HepG2 (cell line): ENCODE measurements at regions not wholly inside any gene's neighbourhood (a gene's known extent, or its start where the extent isn't known, plus 50 kb on each side); places are given as distances from the start of the nearest gene placed in this dataset.

Experiments used
- ATAC-seq: fragments of 200-7000 bp; cut with Tn5 transposase; 3 replicates; pipeline ENCODE4 v1.9.1; 2020; ENCODE audit warnings: mild to moderate bottlenecking, moderate library complexity
- BruUV-seq: library from RNA; stranded (reverse); fragments of 400-500 nt; replicated peaks from 2 replicates; lab custom pipeline; 2021; lab: Mats Ljungman, UMichigan
- CTCF ChIA-PET: fragments of 300-600 bp; formaldehyde crosslinking; extraction: SDS; loops from one replicate; lab custom pipeline; 2021; ENCODE audit warnings: low total read pairs, inconsistent platforms, low intra/inter-chr PET ratio; lab: Yijun Ruan, JAX
- POLR2A ChIA-PET: fragments of 350-600 bp; sonication (Branson Sonifier 250); formaldehyde crosslinking; loops from one replicate; lab custom pipeline; 2020; ENCODE audit warnings: antibody characterized with exemption, inconsistent platforms; lab: Yijun Ruan, JAX
- DNase-seq: peaks from one replicate; pipeline ENCODE4 v3.0.0-alpha.2; 2015; ENCODE audit warnings: low spot score
- FAIRE-seq: peaks from 3 replicates; lab custom pipeline; 2011; peaks lifted over from hg19 to GRCh38; lab: Jason Lieb, UNC
- H2AFZ ChIP-seq: one replicate; pipeline ENCODE4 v1.6.1; 2011; ENCODE audit warnings: low read length, inconsistent platforms
- H3K27ac ChIP-seq: fragments of 300-600 bp; 3 replicates; pipeline ENCODE4 v1.8.0; 2011; ENCODE audit warnings: mixed run types, mild to moderate bottlenecking, mixed read lengths, low read length, inconsistent platforms; ENCODE audit not compliant: insufficient read depth; ENCODE audit errors: extremely low read length
- H3K27me3 ChIP-seq, 2 experiments: fragments of 200-600 bp in 1 of 2; 2 replicates in 1 of 2; 3 replicates in 1 of 2; pipeline versions ENCODE4 v1.6.0 to v1.8.0; 2011; ENCODE audit warnings: low read length in 2 of 2, mild to moderate bottlenecking in 2 of 2, moderate library complexity in 2 of 2, inconsistent platforms in 1 of 2; ENCODE audit not compliant: insufficient read depth in 2 of 2, control insufficient read depth in 1 of 2
- H3K36me3 ChIP-seq, 2 experiments: fragments of 200-600 bp in 1 of 2; replicated peaks in 1 of 2; 2 replicates in 1 of 2; 3 replicates in 1 of 2; pipeline versions ENCODE4 v1.5.1 to v1.8.0; 2011; ENCODE audit warnings: low read length in 2 of 2, inconsistent platforms in 1 of 2; ENCODE audit not compliant: insufficient read depth in 2 of 2, control insufficient read depth in 1 of 2
- H3K4me1 ChIP-seq: 2 replicates; pipeline ENCODE4 v1.5.1; 2012; ENCODE audit warnings: low read length, inconsistent platforms; ENCODE audit not compliant: insufficient read depth
- H3K4me2 ChIP-seq: 2 replicates; pipeline ENCODE4 v1.6.0; 2011; ENCODE audit warnings: low read depth, low read length, inconsistent platforms
- H3K4me3 ChIP-seq, 3 experiments: fragments of 200-600 bp in 1 of 3; sonication (generic), shearing (Covaris generic) in 1 of 3; replicated peaks in 1 of 3; 2 replicates each; pipeline ENCODE4 v1.5.1; 2011 to 2016; ENCODE audit warnings: low read length in 3 of 3, inconsistent platforms in 2 of 3, low read depth in 2 of 3, mild to moderate bottlenecking in 2 of 3, control low read depth in 1 of 3, mixed read lengths in 1 of 3; ENCODE audit not compliant: insufficient read depth in 1 of 3
- H3K79me2 ChIP-seq: one replicate; pipeline ENCODE4 v1.6.1; 2011; ENCODE audit warnings: low read length, inconsistent platforms; ENCODE audit not compliant: insufficient read depth
- H3K9ac ChIP-seq: 2 replicates; pipeline ENCODE4 v1.6.0; 2011; ENCODE audit warnings: mild to moderate bottlenecking, low read depth, low read length, inconsistent platforms; ENCODE audit not compliant: insufficient read depth
- H3K9me3 ChIP-seq: 2 replicates; pipeline ENCODE4 v1.5.1; 2012; ENCODE audit warnings: mild to moderate bottlenecking, low read length
- H4K20me1 ChIP-seq: 2 replicates; pipeline ENCODE4 v1.6.0; 2011; ENCODE audit warnings: inconsistent platforms, mild to moderate bottlenecking, low read length, moderate library complexity; ENCODE audit not compliant: insufficient read depth
- BCL6 ChIP-seq: IDR thresholded peaks from 2 replicates; pipeline ENCODE4 v1.6.1; 2016; ENCODE audit warnings: missing genetic modification reagents, missing compliant biosample characterization
- FOSL1 ChIP-seq: sonication (generic); formaldehyde crosslinking; IDR thresholded peaks from 2 replicates; pipeline ENCODE4 v1.9.0; 2021; ENCODE audit warnings: missing genetic modification reagents, borderline replicate concordance
- ISL2 ChIP-seq: sonication (generic); formaldehyde crosslinking; IDR thresholded peaks from 2 replicates; pipeline ENCODE4 v1.5.0; 2020; ENCODE audit warnings: missing genetic modification reagents
- ISX ChIP-seq: sonication (generic); formaldehyde crosslinking; conservative IDR thresholded peaks from 2 replicates; pipeline ENCODE4 v1.5.0; 2020; ENCODE audit warnings: missing genetic modification reagents
- KAT8 ChIP-seq: IDR thresholded peaks from 2 replicates; pipeline ENCODE4 v1.6.1; 2016; ENCODE audit warnings: missing genetic modification reagents, missing compliant biosample characterization
- KDM1A ChIP-seq: IDR thresholded peaks from 2 replicates; pipeline ENCODE4 v1.6.1; 2016; ENCODE audit warnings: missing compliant biosample characterization
- RFX5 ChIP-seq: IDR thresholded peaks from 2 replicates; pipeline ENCODE4 v1.6.1; 2011; ENCODE audit warnings: low read depth, low read length, improper control_type of control experiment
- SMARCC2 ChIP-seq: fragments of 450-650 bp; IDR thresholded peaks from 2 replicates; pipeline ENCODE4 v1.6.1; 2017; ENCODE audit warnings: antibody characterized with exemption, mild to moderate bottlenecking
- ZNF430 ChIP-seq: sonication (generic); formaldehyde crosslinking; IDR thresholded peaks from 2 replicates; pipeline ENCODE4 v1.9.0; 2021; ENCODE audit warnings: mild to moderate bottlenecking, missing genetic modification reagents
- ZNF616 ChIP-seq: sonication (generic); formaldehyde crosslinking; IDR thresholded peaks from 2 replicates; pipeline ENCODE4 v1.5.0; 2020; ENCODE audit warnings: low read depth, mild to moderate bottlenecking, missing genetic modification reagents
- ZNF83 ChIP-seq: sonication (generic); formaldehyde crosslinking; IDR thresholded peaks from 2 replicates; pipeline ENCODE4 v1.4.0; 2020; ENCODE audit warnings: missing genetic modification reagents, mild to moderate bottlenecking, borderline replicate concordance
- WGBS: methylation state at CpG from one replicate; pipeline ENCODE4 v1.1.6; 2017; ENCODE audit warnings: low lambda C conversion rate; 5-methylcytosine and 5-hydroxymethylcytosine counted together
- in situ Hi-C: cut with HindIII; loops from 2 replicates; pipeline ENCODE4 v1.10.0; 2017; ENCODE audit warnings: low pct_unique_long_range_greater_than_20kb; ENCODE audit not compliant: extremely low pct_ligation_motif_present
- intact Hi-C: fragments of 100-400 bp; cut with micrococcal nuclease; formaldehyde crosslinking; loops from one replicate; pipeline ENCODE4 v1.10.0; 2022; ENCODE audit not compliant: unreplicated experiment
- TF ChIP-seq, protein P1 (sequence below), 2 experiments: fragments of 450-650 bp in 1 of 2; sonication (generic) in 1 of 2; formaldehyde crosslinking in 1 of 2; IDR thresholded peaks; 2 replicates each; pipeline versions ENCODE4 v1.6.1 to v1.8.0; 2016 to 2022; ENCODE audit warnings: antibody characterized with exemption in 1 of 2, mild to moderate bottlenecking in 1 of 2, missing genetic modification reagents in 1 of 2

DNA sequence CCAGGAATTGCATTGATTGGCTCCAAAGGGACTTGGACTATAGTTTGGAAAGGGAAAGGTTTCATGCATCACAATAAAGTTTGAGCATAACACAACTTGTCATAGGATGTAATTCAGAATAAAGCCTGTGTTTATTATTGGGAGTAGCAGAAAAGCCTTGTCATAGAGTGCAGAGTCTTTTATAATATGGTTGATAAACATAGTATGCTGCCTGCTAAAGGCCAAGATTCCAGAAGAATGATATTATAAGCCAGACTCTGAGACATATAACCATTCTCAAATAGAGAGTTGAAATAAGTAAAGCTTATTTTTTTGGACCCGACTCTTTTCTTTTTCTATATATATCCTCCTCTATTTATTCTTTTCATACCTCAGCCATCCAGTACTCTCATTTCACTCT is 207.3 kb downstream of the LRIG3 start:
- Histone ChIP-seq H4K20me1 (no peaks in the 10 kb centered on the region), H3K4me2 (no peak overlapping the region), H3K27ac (no peak overlapping the region), H3K4me1 (no peaks in the 10 kb centered on the region), H3K79me2 (no peaks in the 10 kb centered on the region), H3K4me3 (no peak overlapping the region), H3K27me3 (no peaks in the 10 kb centered on the region), H3K9ac (no peak overlapping the region), H3K36me3 (no peaks in the 10 kb centered on the region), H2AFZ (no peak overlapping the region), H3K9me3 (no peaks in the 10 kb centered on the region)
- ATAC-seq (no peak), FAIRE-seq (no peak), DNase-seq (no peak)
- ChIA-PET CTCF (no interaction called here), POLR2A (no interaction called here)
- 2% methylated on average over 1 of the region's 1 CpG for WGBS
- intact Hi-C loops = no loop called here
- TF ChIP-seq ISX (CRISPR knock-in tag) = no peak
- no peak for TF ChIP-seq ZNF616 (CRISPR knock-in tag)
- no peak for TF ChIP-seq ZNF83 (CRISPR knock-in tag)
- TF ChIP-seq ISL2 (CRISPR knock-in tag) = no peak
- TF ChIP-seq BCL6 = no peak
- no peak for TF ChIP-seq RFX5
- no peak for TF ChIP-seq SMARCC2
- TF ChIP-seq KAT8 (CRISPR knock-in tag) = no peak
- no peak for TF ChIP-seq FOSL1
- TF ChIP-seq KDM1A (CRISPR knock-in tag) = no peak
- in situ Hi-C loops = no loop called here
- BruUV-seq = no TSS peak

- FAIRE-seq (no peak), ATAC-seq (no peak), DNase-seq (no peak)
- no peak overlapping the region for H2AFZ ChIP-seq
- intact Hi-C loops = no loop called here
- no peaks in the 10 kb centered on the region for H3K36me3 ChIP-seq
- H3K27me3 ChIP-seq = no peaks in the 10 kb centered on the region
- H4K20me1 ChIP-seq = no peaks in the 10 kb centered on the region
- H3K27ac ChIP-seq = no peak overlapping the region
- POLR2A ChIA-PET = no interaction called here
- CTCF ChIA-PET = no interaction called here
- 93% methylated on average over 1 of the region's 1 CpG for WGBS
- BruUV-seq = no TSS peak
- H3K4me1 ChIP-seq = no peaks in the 10 kb centered on the region
- H3K4me3 ChIP-seq = no peak overlapping the region
- in situ Hi-C loops = no loop called here
- no peak overlapping the region for H3K4me2 ChIP-seq
- H3K9me3 ChIP-seq = no peaks in the 10 kb centered on the region
- no peak for TF ChIP-seq ZNF430 (CRISPR knock-in tag)
- TF ChIP-seq, protein P1, sequence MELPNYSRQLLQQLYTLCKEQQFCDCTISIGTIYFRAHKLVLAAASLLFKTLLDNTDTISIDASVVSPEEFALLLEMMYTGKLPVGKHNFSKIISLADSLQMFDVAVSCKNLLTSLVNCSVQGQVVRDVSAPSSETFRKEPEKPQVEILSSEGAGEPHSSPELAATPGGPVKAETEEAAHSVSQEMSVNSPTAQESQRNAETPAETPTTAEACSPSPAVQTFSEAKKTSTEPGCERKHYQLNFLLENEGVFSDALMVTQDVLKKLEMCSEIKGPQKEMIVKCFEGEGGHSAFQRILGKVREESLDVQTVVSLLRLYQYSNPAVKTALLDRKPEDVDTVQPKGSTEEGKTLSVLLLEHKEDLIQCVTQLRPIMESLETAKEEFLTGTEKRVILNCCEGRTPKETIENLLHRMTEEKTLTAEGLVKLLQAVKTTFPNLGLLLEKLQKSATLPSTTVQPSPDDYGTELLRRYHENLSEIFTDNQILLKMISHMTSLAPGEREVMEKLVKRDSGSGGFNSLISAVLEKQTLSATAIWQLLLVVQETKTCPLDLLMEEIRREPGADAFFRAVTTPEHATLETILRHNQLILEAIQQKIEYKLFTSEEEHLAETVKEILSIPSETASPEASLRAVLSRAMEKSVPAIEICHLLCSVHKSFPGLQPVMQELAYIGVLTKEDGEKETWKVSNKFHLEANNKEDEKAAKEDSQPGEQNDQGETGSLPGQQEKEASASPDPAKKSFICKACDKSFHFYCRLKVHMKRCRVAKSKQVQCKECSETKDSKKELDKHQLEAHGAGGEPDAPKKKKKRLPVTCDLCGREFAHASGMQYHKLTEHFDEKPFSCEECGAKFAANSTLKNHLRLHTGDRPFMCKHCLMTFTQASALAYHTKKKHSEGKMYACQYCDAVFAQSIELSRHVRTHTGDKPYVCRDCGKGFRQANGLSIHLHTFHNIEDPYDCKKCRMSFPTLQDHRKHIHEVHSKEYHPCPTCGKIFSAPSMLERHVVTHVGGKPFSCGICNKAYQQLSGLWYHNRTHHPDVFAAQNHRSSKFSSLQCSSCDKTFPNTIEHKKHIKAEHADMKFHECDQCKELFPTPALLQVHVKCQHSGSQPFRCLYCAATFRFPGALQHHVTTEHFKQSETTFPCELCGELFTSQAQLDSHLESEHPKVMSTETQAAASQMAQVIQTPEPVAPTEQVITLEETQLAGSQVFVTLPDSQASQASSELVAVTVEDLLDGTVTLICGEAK (IDR thresholded peaks at IDR 0.05) = no peak
- TF ChIP-seq, protein P1 (CRISPR knock-in tag; IDR thresholded peaks at IDR 0.05) = no peak
- H3K79me2 ChIP-seq = no peaks in the 10 kb centered on the region
- no peak overlapping the region for H3K9ac ChIP-seq
Observed at GRCh38 chr12:58719161-58719560, 201.1 kb downstream of the LRIG3 start.
